HepG2 (cell line): ENCODE measurements at regions not wholly inside any gene's neighbourhood (a gene's known extent, or its start where the extent isn't known, plus 50 kb on each side); places are given as distances from the start of the nearest gene placed in this dataset.

Experiments used
- ATAC-seq: fragments of 200-7000 bp; cut with Tn5 transposase; 3 replicates; pipeline ENCODE4 v1.9.1; 2020; ENCODE audit warnings: mild to moderate bottlenecking, moderate library complexity
- BruUV-seq: library from RNA; stranded (reverse); fragments of 400-500 nt; replicated peaks from 2 replicates; lab custom pipeline; 2021; lab: Mats Ljungman, UMichigan
- CTCF ChIA-PET: fragments of 300-600 bp; formaldehyde crosslinking; extraction: SDS; loops from one replicate; lab custom pipeline; 2021; ENCODE audit warnings: low total read pairs, inconsistent platforms, low intra/inter-chr PET ratio; lab: Yijun Ruan, JAX
- POLR2A ChIA-PET: fragments of 350-600 bp; sonication (Branson Sonifier 250); formaldehyde crosslinking; loops from one replicate; lab custom pipeline; 2020; ENCODE audit warnings: antibody characterized with exemption, inconsistent platforms; lab: Yijun Ruan, JAX
- DNase-seq: peaks from one replicate; pipeline ENCODE4 v3.0.0-alpha.2; 2015; ENCODE audit warnings: low spot score
- FAIRE-seq: peaks from 3 replicates; lab custom pipeline; 2011; peaks lifted over from hg19 to GRCh38; lab: Jason Lieb, UNC
- H2AFZ ChIP-seq: one replicate; pipeline ENCODE4 v1.6.1; 2011; ENCODE audit warnings: low read length, inconsistent platforms
- H3K27ac ChIP-seq: fragments of 300-600 bp; 3 replicates; pipeline ENCODE4 v1.8.0; 2011; ENCODE audit warnings: mixed run types, mild to moderate bottlenecking, mixed read lengths, low read length, inconsistent platforms; ENCODE audit not compliant: insufficient read depth; ENCODE audit errors: extremely low read length
- H3K27me3 ChIP-seq, 2 experiments: fragments of 200-600 bp in 1 of 2; 2 replicates in 1 of 2; 3 replicates in 1 of 2; pipeline versions ENCODE4 v1.6.0 to v1.8.0; 2011; ENCODE audit warnings: low read length in 2 of 2, mild to moderate bottlenecking in 2 of 2, moderate library complexity in 2 of 2, inconsistent platforms in 1 of 2; ENCODE audit not compliant: insufficient read depth in 2 of 2, control insufficient read depth in 1 of 2
- H3K36me3 ChIP-seq, 2 experiments: fragments of 200-600 bp in 1 of 2; replicated peaks in 1 of 2; 2 replicates in 1 of 2; 3 replicates in 1 of 2; pipeline versions ENCODE4 v1.5.1 to v1.8.0; 2011; ENCODE audit warnings: low read length in 2 of 2, inconsistent platforms in 1 of 2; ENCODE audit not compliant: insufficient read depth in 2 of 2, control insufficient read depth in 1 of 2
- H3K4me1 ChIP-seq: 2 replicates; pipeline ENCODE4 v1.5.1; 2012; ENCODE audit warnings: low read length, inconsistent platforms; ENCODE audit not compliant: insufficient read depth
- H3K4me2 ChIP-seq: 2 replicates; pipeline ENCODE4 v1.6.0; 2011; ENCODE audit warnings: low read depth, low read length, inconsistent platforms
- H3K4me3 ChIP-seq, 3 experiments: fragments of 200-600 bp in 1 of 3; sonication (generic), shearing (Covaris generic) in 1 of 3; replicated peaks in 1 of 3; 2 replicates each; pipeline ENCODE4 v1.5.1; 2011 to 2016; ENCODE audit warnings: low read length in 3 of 3, inconsistent platforms in 2 of 3, low read depth in 2 of 3, mild to moderate bottlenecking in 2 of 3, control low read depth in 1 of 3, mixed read lengths in 1 of 3; ENCODE audit not compliant: insufficient read depth in 1 of 3
- H3K79me2 ChIP-seq: one replicate; pipeline ENCODE4 v1.6.1; 2011; ENCODE audit warnings: low read length, inconsistent platforms; ENCODE audit not compliant: insufficient read depth
- H3K9ac ChIP-seq: 2 replicates; pipeline ENCODE4 v1.6.0; 2011; ENCODE audit warnings: mild to moderate bottlenecking, low read depth, low read length, inconsistent platforms; ENCODE audit not compliant: insufficient read depth
- H3K9me3 ChIP-seq: 2 replicates; pipeline ENCODE4 v1.5.1; 2012; ENCODE audit warnings: mild to moderate bottlenecking, low read length
- H4K20me1 ChIP-seq: 2 replicates; pipeline ENCODE4 v1.6.0; 2011; ENCODE audit warnings: inconsistent platforms, mild to moderate bottlenecking, low read length, moderate library complexity; ENCODE audit not compliant: insufficient read depth
- CAMTA2 ChIP-seq: sonication (generic); formaldehyde crosslinking; IDR thresholded peaks from 2 replicates; pipeline ENCODE4 v1.4.0; 2020; ENCODE audit warnings: mild to moderate bottlenecking, missing genetic modification reagents, borderline replicate concordance
- CBX2 ChIP-seq, 2 experiments: fragments of 200-600 bp in 1 of 2; sonication (generic); formaldehyde crosslinking in 1 of 2; IDR thresholded peaks; 2 replicates each; pipeline versions ENCODE4 v1.7.0 to v1.8.1; 2018 to 2022; ENCODE audit warnings: low read depth in 2 of 2, low read length in 1 of 2, mild to moderate bottlenecking in 1 of 2, missing genetic modification reagents in 1 of 2
- SOX13 ChIP-seq, 3 experiments: fragments of 450-650 bp in 1 of 3; sonication (generic) in 1 of 3; formaldehyde crosslinking in 1 of 3; IDR thresholded peaks in 2 of 3; conservative IDR thresholded peaks in 1 of 3; 2 replicates each; pipeline versions ENCODE4 v1.5.0 to v1.6.1; 2016 to 2020; ENCODE audit warnings: antibody characterized with exemption in 1 of 3, mild to moderate bottlenecking in 1 of 3, missing compliant biosample characterization in 1 of 3, missing genetic modification reagents in 1 of 3, moderate library complexity in 1 of 3
- STAT5B ChIP-seq: sonication (generic); formaldehyde crosslinking; IDR thresholded peaks from 2 replicates; pipeline ENCODE4 v1.4.0; 2020; ENCODE audit warnings: missing genetic modification reagents
- ZNF282 ChIP-seq: fragments of 450-650 bp; IDR thresholded peaks from 2 replicates; pipeline ENCODE4 v1.6.1; 2018; ENCODE audit not compliant: partially characterized antibody
- ZNF333 ChIP-seq: sonication (generic); formaldehyde crosslinking; IDR thresholded peaks from 2 replicates; pipeline ENCODE4 v1.4.0; 2020; ENCODE audit warnings: mild to moderate bottlenecking, missing genetic modification reagents, borderline replicate concordance
- ZNF646 ChIP-seq: sonication (generic); formaldehyde crosslinking; IDR thresholded peaks from 2 replicates; pipeline ENCODE4 v1.9.0; 2021; ENCODE audit warnings: mild to moderate bottlenecking, missing genetic modification reagents
- WGBS: methylation state at CpG from one replicate; pipeline ENCODE4 v1.1.6; 2017; ENCODE audit warnings: low lambda C conversion rate; 5-methylcytosine and 5-hydroxymethylcytosine counted together
- in situ Hi-C: cut with HindIII; loops from 2 replicates; pipeline ENCODE4 v1.10.0; 2017; ENCODE audit warnings: low pct_unique_long_range_greater_than_20kb; ENCODE audit not compliant: extremely low pct_ligation_motif_present
- intact Hi-C: fragments of 100-400 bp; cut with micrococcal nuclease; formaldehyde crosslinking; loops from one replicate; pipeline ENCODE4 v1.10.0; 2022; ENCODE audit not compliant: unreplicated experiment
- TF ChIP-seq, protein P1 (sequence below): sonication (generic); formaldehyde crosslinking; IDR thresholded peaks from 2 replicates; pipeline ENCODE4 v1.4.0; 2020; ENCODE audit warnings: missing genetic modification reagents

DNA sequence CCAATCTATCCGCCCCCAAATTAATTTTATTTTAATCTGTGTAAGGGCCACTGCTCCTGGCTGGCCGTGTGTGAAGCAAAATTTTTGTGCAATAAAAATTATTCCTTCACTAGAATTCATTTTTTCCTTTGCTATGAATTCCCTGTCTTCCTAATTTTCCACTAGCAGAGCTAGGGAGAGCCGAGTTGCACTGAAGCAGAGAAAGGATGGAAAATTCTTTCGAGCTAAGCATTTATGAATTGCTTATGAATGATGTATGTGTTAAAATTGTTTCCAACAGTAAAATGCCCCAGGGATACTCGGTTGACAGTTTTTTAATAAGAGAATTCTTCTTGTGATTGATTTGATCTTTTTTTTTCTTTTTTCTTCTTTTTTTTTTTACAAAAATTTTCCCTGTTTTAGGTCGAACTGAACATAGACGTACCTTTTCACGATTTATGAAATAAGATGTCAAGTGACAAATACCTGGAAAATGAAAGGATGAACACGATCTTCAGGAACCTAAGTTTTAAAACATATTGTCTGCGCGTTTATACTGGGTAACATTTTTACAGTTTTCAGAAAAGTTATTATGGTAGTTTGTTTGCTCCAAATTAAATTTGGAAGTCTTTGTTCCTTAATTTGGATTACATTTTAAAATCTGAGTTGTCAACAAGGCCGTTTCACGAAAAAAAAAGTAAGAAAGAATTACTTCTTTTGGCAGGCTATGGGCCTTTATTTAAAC is 288.8 kb upstream of the NFE2L3 start:
- no peak for ATAC-seq
- FAIRE-seq = no peak

GRCh38 chr7:25863729-25864110 is 288.3 kb upstream of the NFE2L3 start:
- Histone ChIP-seq H3K9ac (no peak overlapping the region), H3K4me2 (no peak overlapping the region), H4K20me1 (no peaks in the 10 kb centered on the region), H2AFZ (no peak overlapping the region), H3K36me3 (no peaks in the 10 kb centered on the region), H3K27ac (no peak overlapping the region), H3K27me3 (peaks cover 1 to 38% of the 10 kb centered on the region in 2 experiments; a peak in 4 of 5 replicates), H3K9me3 (no peaks in the 10 kb centered on the region), H3K4me1 (peaks cover 9% of the 10 kb centered on the region; the same call in 1 of the 2 replicates), H3K4me3 (no peak overlapping the region), H3K79me2 (no peaks in the 10 kb centered on the region)
- FAIRE-seq (no peak), ATAC-seq (no peak), DNase-seq (no peak)
- no TSS peak for BruUV-seq
- CTCF ChIA-PET = no interaction called here
- in situ Hi-C loops = no loop called here
- 10% methylated on average over 3 of the region's 3 CpGs for WGBS
- POLR2A ChIA-PET = no interaction called here
- intact Hi-C loops = no loop called here
- TF ChIP-seq ZNF646 (no peak), STAT5B (CRISPR knock-in tag) (no peak), CAMTA2 (no peak)
- TF ChIP-seq, protein P1, sequence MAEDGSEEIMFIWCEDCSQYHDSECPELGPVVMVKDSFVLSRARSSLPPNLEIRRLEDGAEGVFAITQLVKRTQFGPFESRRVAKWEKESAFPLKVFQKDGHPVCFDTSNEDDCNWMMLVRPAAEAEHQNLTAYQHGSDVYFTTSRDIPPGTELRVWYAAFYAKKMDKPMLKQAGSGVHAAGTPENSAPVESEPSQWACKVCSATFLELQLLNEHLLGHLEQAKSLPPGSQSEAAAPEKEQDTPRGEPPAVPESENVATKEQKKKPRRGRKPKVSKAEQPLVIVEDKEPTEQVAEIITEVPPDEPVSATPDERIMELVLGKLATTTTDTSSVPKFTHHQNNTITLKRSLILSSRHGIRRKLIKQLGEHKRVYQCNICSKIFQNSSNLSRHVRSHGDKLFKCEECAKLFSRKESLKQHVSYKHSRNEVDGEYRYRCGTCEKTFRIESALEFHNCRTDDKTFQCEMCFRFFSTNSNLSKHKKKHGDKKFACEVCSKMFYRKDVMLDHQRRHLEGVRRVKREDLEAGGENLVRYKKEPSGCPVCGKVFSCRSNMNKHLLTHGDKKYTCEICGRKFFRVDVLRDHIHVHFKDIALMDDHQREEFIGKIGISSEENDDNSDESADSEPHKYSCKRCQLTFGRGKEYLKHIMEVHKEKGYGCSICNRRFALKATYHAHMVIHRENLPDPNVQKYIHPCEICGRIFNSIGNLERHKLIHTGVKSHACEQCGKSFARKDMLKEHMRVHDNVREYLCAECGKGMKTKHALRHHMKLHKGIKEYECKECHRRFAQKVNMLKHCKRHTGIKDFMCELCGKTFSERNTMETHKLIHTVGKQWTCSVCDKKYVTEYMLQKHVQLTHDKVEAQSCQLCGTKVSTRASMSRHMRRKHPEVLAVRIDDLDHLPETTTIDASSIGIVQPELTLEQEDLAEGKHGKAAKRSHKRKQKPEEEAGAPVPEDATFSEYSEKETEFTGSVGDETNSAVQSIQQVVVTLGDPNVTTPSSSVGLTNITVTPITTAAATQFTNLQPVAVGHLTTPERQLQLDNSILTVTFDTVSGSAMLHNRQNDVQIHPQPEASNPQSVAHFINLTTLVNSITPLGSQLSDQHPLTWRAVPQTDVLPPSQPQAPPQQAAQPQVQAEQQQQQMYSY (CRISPR knock-in tag) = no peak

More for the DNA sequence above, 288.8 kb upstream of the NFE2L3 start:
- H3K4me1 ChIP-seq = peaks cover 9% of the 10 kb centered on the region; the same call in 1 of the 2 replicates
- no peak overlapping the region for H2AFZ ChIP-seq
- intact Hi-C loops (no loop called here), in situ Hi-C loops (no loop called here)
- no peaks in the 10 kb centered on the region for H3K36me3 ChIP-seq
- no peaks in the 10 kb centered on the region for H4K20me1 ChIP-seq
- H3K79me2 ChIP-seq = no peaks in the 10 kb centered on the region
- ChIA-PET CTCF (no interaction called here), POLR2A (no interaction called here)
- no peak overlapping the region for H3K9ac ChIP-seq
- H3K4me3 ChIP-seq = no peak overlapping the region
- WGBS = 33% methylated on average over 13 of the region's 13 CpGs
- peaks cover 3 to 43% of the 10 kb centered on the region in 2 experiments; a peak in 4 of 5 replicates for H3K27me3 ChIP-seq
- H3K4me2 ChIP-seq = 0 out of 2 replicates have a peak overlapping the region, but pooled peaks have one; percentile 24
- BruUV-seq = no TSS peak
- no peak overlapping the region for H3K27ac ChIP-seq
- H3K9me3 ChIP-seq = no peaks in the 10 kb centered on the region
- DNase-seq = no peak
- TF ChIP-seq ZNF333 = no peak
- peak; percentile 99 for TF ChIP-seq CBX2 (IDR thresholded peaks at IDR 0.05; ENCODE audit: low read depth, low read length)
- no peak for TF ChIP-seq CBX2 (CRISPR knock-in tag; IDR thresholded peaks at IDR 0.05; ENCODE audit: low read depth)
- TF ChIP-seq SOX13 (IDR thresholded peaks at IDR 0.05) = 0 out of 2 replicates have a peak, but pooled peaks have one; percentile 28
- no peak for TF ChIP-seq SOX13 (CRISPR knock-in tag; conservative IDR thresholded peaks at IDR 0.05 in 1 of 2, IDR thresholded peaks at IDR 0.05 in 1 of 2)
- no peak for TF ChIP-seq ZNF282
